Neural cell (in vitro differentiated cells): ENCODE measurements at regions not wholly inside any gene's neighbourhood (a gene's known extent, or its start where the extent isn't known, plus 50 kb on each side); places are given as distances from the start of the nearest gene placed in this dataset.

ENCODE experiments used
- H2AFZ ChIP-seq: fragments of 200-600, 300-800 bp; sonication (generic), shearing (Covaris generic); 2 replicates; pipeline ENCODE4 v1.6.0; 2014; ENCODE audit warnings: low read depth, mild to moderate bottlenecking, antibody characterized with exemption, low read length, moderate library complexity
- H3F3A ChIP-seq: fragments of 200-600 bp; shearing (Covaris generic); 2 replicates; pipeline ENCODE4 v1.6.1; 2016; ENCODE audit warnings: mild to moderate bottlenecking, moderate library complexity, mixed read lengths, antibody characterized with exemption, low read length; ENCODE audit not compliant: insufficient read depth, poor library complexity, severe bottlenecking
- H3K27ac ChIP-seq: fragments of 200-600, 300-800 bp; sonication (generic), shearing (Covaris generic); 2 replicates; pipeline ENCODE4 v1.5.1; 2014; ENCODE audit warnings: mild to moderate bottlenecking, low read length, moderate library complexity
- H3K27me3 ChIP-seq: fragments of 300-800, 200-600 bp; sonication (generic), shearing (Covaris generic); 2 replicates; pipeline ENCODE4 v1.6.0; 2014; ENCODE audit warnings: mild to moderate bottlenecking, low read depth, low read length, moderate library complexity; ENCODE audit not compliant: insufficient read depth
- H3K36me3 ChIP-seq: fragments of 300-800, 200-600 bp; sonication (generic), shearing (Covaris generic); 2 replicates; pipeline ENCODE4 v1.5.1; 2014; ENCODE audit warnings: mild to moderate bottlenecking, antibody characterized with exemption, low read length, moderate library complexity; ENCODE audit not compliant: insufficient read depth
- H3K4me2 ChIP-seq: fragments of 300-800, 200-600 bp; sonication (generic), shearing (Covaris generic); 2 replicates; pipeline ENCODE4 v1.6.0; 2014; ENCODE audit warnings: mild to moderate bottlenecking, low read length
- H3K4me3 ChIP-seq: fragments of 300-800, 200-600 bp; sonication (generic), shearing (Covaris generic); 2 replicates; pipeline ENCODE4 v1.5.1; 2014; ENCODE audit warnings: mild to moderate bottlenecking, low read length, moderate library complexity
- H3K79me2 ChIP-seq: fragments of 200-600 bp; shearing (Covaris generic); replicated peaks from 2 replicates; pipeline ENCODE4 v1.6.0; 2014; ENCODE audit warnings: mild to moderate bottlenecking, low read length, moderate library complexity; ENCODE audit not compliant: insufficient read depth
- H3K9ac ChIP-seq: fragments of 300-800, 200-600 bp; sonication (generic), shearing (Covaris generic); 2 replicates; pipeline ENCODE4 v1.6.1; 2016; ENCODE audit warnings: mild to moderate bottlenecking, low read length, mixed read lengths
- H3K9me2 ChIP-seq: fragments of 200-600 bp; shearing (Covaris generic); 2 replicates; pipeline ENCODE4 v1.6.1; 2016; ENCODE audit warnings: mild to moderate bottlenecking, low read length, mixed read lengths; ENCODE audit not compliant: insufficient read depth
- H3K9me3 ChIP-seq: fragments of 200-600, 300-800 bp; sonication (generic), shearing (Covaris generic); 2 replicates; pipeline ENCODE4 v1.6.1; 2016; ENCODE audit warnings: mild to moderate bottlenecking, mixed run types, low read length, moderate library complexity, mixed read lengths
- H4K20me1 ChIP-seq: fragments of 200-600 bp; shearing (Covaris generic); 2 replicates; pipeline ENCODE4 v1.6.1; 2016; ENCODE audit warnings: mild to moderate bottlenecking, mixed run types; ENCODE audit not compliant: insufficient read depth
- CTCF ChIP-seq: fragments of 450-650 bp; IDR thresholded peaks from 2 replicates; pipeline ENCODE4 v1.5.1; 2014; ENCODE audit warnings: antibody characterized with exemption, mild to moderate bottlenecking, moderate library complexity; ENCODE audit not compliant: poor library complexity, severe bottlenecking
- EP300 ChIP-seq: fragments of 450-650 bp; conservative IDR thresholded peaks from 2 replicates; pipeline ENCODE4 v1.6.1; 2014; ENCODE audit warnings: antibody characterized with exemption, mild to moderate bottlenecking, moderate library complexity; ENCODE audit not compliant: poor library complexity, severe bottlenecking
- EZH2 ChIP-seq: fragments of 200-600, 300-800 bp; shearing (Covaris generic), sonication (generic); IDR thresholded peaks from 2 replicates; pipeline ENCODE4 v1.6.1; 2014; ENCODE audit warnings: antibody characterized with exemption, low read length, borderline replicate concordance, mild to moderate bottlenecking; ENCODE audit not compliant: insufficient read depth, poor library complexity, severe bottlenecking
- MXI1 ChIP-seq: fragments of 450-650 bp; conservative IDR thresholded peaks from 2 replicates; pipeline ENCODE4 v1.6.1; 2014; ENCODE audit warnings: antibody characterized with exemption, mild to moderate bottlenecking; ENCODE audit not compliant: poor library complexity, severe bottlenecking
- POLR2AphosphoS5 ChIP-seq: IDR thresholded peaks from 2 replicates; pipeline ENCODE4 v1.6.1; 2012
- RAD21 ChIP-seq: fragments of 450-650 bp; conservative IDR thresholded peaks from 2 replicates; pipeline ENCODE4 v1.6.1; 2014; ENCODE audit warnings: antibody characterized with exemption, mild to moderate bottlenecking, moderate library complexity
- SMC3 ChIP-seq: fragments of 450-650 bp; conservative IDR thresholded peaks from 2 replicates; pipeline ENCODE4 v1.6.1; 2014; ENCODE audit warnings: antibody characterized with exemption, mild to moderate bottlenecking, moderate library complexity; ENCODE audit not compliant: poor library complexity
- TAF1 ChIP-seq: IDR thresholded peaks from 2 replicates; pipeline ENCODE4 v1.6.1; 2012; ENCODE audit warnings: low read depth
- TF ChIP-seq, protein P1 (sequence below): IDR thresholded peaks from 2 replicates; pipeline ENCODE4 v1.6.1; 2012; ENCODE audit warnings: borderline replicate concordance

DNA sequence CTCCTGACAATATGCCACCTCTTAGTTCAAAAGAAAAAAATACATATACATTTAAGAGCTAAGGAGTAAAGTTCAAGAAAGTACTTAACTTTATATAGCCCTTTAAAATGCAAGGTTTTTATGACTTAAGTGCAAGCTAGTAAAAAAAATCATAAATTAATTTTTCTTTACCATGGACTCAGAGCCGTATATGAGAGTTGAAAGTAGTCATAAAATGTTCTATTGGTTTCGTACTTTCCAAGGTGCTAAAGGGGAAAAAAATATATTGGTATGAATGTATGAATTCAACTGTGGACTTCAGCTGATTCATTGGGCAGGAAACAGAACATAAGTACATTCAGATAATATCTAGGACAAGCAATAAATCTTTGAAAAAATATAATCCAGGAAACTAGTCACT is 869.8 kb upstream of the AGA start:
- Histone ChIP-seq H3K9ac (no peak overlapping the region), H3K4me2 (no peak overlapping the region), H3K36me3 (no peaks in the 10 kb centered on the region), H2AFZ (no peak overlapping the region), H3K27me3 (no peaks in the 10 kb centered on the region), H3K9me2 (no peaks in the 10 kb centered on the region), H3K79me2 (no peaks in the 10 kb centered on the region), H4K20me1 (no peaks in the 10 kb centered on the region), H3K9me3 (no peaks in the 10 kb centered on the region), H3K27ac (no peak overlapping the region), H3F3A (no peaks in the 10 kb centered on the region), H3K4me3 (no peak overlapping the region)
- TF ChIP-seq SMC3 (no peak), RAD21 (no peak), POLR2AphosphoS5 (no peak), CTCF (no peak), EP300 (no peak), MXI1 (no peak), EZH2 (no peak), TAF1 (no peak)
- TF ChIP-seq, protein P1, sequence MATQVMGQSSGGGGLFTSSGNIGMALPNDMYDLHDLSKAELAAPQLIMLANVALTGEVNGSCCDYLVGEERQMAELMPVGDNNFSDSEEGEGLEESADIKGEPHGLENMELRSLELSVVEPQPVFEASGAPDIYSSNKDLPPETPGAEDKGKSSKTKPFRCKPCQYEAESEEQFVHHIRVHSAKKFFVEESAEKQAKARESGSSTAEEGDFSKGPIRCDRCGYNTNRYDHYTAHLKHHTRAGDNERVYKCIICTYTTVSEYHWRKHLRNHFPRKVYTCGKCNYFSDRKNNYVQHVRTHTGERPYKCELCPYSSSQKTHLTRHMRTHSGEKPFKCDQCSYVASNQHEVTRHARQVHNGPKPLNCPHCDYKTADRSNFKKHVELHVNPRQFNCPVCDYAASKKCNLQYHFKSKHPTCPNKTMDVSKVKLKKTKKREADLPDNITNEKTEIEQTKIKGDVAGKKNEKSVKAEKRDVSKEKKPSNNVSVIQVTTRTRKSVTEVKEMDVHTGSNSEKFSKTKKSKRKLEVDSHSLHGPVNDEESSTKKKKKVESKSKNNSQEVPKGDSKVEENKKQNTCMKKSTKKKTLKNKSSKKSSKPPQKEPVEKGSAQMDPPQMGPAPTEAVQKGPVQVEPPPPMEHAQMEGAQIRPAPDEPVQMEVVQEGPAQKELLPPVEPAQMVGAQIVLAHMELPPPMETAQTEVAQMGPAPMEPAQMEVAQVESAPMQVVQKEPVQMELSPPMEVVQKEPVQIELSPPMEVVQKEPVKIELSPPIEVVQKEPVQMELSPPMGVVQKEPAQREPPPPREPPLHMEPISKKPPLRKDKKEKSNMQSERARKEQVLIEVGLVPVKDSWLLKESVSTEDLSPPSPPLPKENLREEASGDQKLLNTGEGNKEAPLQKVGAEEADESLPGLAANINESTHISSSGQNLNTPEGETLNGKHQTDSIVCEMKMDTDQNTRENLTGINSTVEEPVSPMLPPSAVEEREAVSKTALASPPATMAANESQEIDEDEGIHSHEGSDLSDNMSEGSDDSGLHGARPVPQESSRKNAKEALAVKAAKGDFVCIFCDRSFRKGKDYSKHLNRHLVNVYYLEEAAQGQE: no peak

DNA sequence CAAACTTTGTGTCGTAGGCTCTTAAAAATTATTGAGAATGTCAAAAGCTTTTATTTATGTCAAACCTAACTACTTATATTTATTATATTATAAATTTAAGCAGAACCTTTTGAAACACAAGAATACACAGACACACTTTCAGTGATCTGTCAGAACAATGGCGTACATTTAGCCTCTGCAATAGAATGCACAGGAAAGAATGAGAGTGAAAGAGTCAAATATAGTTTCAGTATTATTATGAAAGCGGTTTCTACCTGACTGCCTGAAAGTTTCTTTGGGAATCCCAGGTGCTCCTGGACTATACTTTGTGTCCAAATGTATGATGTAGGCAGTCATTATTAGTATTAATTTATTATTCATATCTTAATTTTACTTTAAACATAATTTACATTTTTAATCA is 872.0 kb upstream of the AGA start:
- Histone ChIP-seq H3K27me3 (no peaks in the 10 kb centered on the region), H3K4me3 (no peak overlapping the region), H3K27ac (no peak overlapping the region), H3K79me2 (no peaks in the 10 kb centered on the region), H3K9me3 (peaks cover 2% of the 10 kb centered on the region), H3F3A (no peaks in the 10 kb centered on the region), H2AFZ (no peak overlapping the region), H4K20me1 (no peaks in the 10 kb centered on the region), H3K4me2 (no peak overlapping the region), H3K9me2 (no peaks in the 10 kb centered on the region), H3K36me3 (no peaks in the 10 kb centered on the region), H3K9ac (no peak overlapping the region)
- no peak for TF ChIP-seq EP300
- TF ChIP-seq MXI1: no peak
- no peak for TF ChIP-seq CTCF
- TF ChIP-seq TAF1: no peak
- TF ChIP-seq RAD21: no peak
- TF ChIP-seq, protein P1: no peak
- no peak for TF ChIP-seq POLR2AphosphoS5
- no peak for TF ChIP-seq EZH2
